ENCODE measurements at regions not wholly inside any gene's neighbourhood (a gene's known extent, or its start where the extent isn't known, plus 50 kb on each side); places are given as distances from the start of the nearest gene placed in this dataset.

DNA sequence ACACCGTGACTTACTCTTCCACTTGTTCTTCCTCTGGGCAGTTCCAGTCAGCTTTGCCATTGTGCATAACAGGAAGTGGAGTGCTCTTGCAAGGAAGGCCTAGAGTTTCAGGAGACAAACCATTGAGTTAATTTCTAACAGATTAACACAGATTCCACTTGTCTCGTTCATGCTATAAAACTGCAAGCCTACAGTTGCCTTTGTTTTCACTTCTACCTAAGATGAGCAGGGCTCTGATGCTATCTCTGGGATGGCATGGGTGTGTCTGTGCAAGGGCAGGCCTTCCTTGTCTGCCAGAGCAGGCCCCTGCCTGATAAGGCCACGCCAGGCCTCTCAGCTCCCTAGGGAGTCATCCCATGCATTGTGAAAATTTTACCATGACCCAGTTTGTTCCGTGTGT lies 67.7 kb upstream of the PGRMC2 start:
- DNase-seq (ENCODE audit: low read depth), result no peak

DNA sequence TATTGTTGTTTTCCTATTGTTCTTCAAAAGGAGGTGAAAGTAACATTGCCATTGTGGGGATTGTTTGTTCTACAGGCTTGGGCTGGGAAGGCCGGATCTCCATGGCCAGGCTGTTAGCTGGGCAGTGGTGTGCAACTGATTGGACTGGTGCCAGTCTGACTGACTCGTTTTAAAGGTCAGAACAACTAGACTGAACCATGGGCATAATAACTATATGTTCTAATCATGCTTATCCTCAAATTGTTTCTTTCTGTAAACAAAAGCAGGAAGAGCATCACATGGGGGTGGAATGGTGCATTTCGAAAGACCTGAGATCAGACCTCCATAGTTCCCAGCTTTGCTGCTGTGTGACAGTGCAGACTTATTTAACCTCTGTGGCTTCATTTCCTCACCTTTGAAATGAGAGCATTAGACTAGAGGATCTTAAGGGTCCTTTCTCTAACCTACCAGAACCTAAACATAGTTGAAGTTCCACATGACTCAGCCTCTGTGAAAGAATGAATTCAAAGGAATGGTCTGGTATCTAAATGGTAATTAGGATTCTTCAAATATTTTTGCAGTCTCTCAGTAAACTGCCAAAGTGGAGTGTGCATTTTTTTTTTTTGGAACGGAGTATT lies 66.7 kb upstream of the PGRMC2 start:
- no peak for DNase-seq (ENCODE audit: low read depth)

DNA sequence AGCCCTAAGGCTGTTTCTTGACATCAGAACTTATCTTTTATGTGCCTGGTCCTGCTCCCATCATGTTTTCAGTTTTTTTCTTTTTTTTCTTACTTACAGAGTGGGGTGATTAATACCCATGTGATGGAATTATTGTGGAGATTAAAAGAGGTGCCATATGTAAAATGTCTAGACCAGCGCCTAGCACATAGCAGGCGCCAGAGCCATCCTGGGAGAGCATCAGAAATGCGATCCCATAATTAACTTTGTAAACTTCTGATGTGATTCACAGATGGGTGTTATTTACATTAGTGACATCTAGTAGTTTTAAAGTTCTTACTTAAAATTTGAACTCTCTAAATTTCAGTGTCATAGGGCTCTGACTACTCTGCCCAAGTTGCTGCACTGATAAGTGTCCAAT lies 66.2 kb upstream of the PGRMC2 start:
- DNase-seq (ENCODE audit: low read depth), result no peak

DNA sequence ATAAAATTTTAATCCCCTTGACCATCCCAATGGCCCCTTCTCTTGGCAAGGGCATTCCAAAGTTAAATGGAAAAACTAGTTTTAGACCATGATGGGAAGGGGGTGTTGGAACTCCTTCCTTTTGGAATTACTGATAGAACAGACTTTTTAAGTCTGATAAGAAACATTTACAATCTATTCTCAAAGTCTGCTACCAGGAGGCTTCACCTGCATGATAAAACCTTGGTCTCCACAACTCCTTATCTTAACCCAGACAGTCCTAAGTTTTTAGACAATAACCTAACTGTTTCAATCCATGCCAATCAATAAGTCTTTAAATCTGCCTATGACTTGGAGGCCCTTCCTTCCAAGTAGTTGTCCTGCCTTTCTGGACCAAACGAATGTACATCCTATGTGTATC lies 63.9 kb upstream of the PGRMC2 start:
- DNase-seq (ENCODE audit: low read depth), result no peak

DNA sequence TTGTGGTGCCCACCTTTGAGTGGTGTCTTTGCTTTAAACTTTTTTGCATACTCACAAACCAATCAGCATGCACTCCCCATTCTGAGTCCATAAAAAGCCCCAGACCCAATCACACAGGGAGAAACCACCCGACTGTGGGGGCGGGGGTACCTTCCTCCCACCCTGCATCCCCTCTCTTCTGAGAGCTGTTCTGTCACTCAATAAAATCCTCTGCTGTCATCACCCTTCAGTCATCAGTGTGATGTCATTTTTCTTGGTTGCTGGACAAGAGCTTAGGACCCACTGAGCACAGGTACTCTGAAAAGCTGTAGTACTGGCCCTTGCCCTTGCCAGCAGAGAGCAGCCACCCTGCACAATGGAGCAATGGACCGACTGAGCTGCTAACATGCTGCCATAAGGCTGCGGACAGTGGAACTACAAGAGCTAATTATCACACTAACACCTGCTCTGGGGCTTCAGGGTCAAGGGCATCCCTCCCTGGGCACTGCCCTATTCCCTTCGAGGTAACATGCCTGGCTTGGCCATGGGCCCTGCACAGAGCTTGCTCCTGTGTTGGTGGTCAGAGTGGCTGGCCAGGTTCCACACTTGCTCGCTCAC lies 62.9 kb upstream of the PGRMC2 start:
- DNase-seq (ENCODE audit: low read depth), result no peak

DNA sequence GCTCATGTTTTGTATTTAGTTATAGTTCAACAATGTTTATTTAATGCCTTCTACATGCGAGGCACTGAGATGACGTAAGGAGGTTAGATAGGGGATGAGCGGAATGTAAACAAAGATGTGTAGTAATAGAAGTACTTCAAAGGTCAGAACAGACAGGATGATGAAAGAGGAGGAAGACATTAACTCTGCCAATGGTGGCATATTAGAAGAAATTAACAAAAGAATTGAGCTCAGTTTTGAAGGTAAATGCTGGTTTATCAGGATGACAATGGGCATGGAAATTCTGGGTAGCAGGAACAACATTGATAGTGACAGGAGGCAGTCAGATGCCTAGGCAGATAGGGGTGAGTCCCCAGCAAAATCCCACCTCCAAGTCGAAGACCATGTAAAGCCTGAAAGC lies 62.3 kb upstream of the PGRMC2 start:
- no peak for DNase-seq (ENCODE audit: low read depth)

DNA sequence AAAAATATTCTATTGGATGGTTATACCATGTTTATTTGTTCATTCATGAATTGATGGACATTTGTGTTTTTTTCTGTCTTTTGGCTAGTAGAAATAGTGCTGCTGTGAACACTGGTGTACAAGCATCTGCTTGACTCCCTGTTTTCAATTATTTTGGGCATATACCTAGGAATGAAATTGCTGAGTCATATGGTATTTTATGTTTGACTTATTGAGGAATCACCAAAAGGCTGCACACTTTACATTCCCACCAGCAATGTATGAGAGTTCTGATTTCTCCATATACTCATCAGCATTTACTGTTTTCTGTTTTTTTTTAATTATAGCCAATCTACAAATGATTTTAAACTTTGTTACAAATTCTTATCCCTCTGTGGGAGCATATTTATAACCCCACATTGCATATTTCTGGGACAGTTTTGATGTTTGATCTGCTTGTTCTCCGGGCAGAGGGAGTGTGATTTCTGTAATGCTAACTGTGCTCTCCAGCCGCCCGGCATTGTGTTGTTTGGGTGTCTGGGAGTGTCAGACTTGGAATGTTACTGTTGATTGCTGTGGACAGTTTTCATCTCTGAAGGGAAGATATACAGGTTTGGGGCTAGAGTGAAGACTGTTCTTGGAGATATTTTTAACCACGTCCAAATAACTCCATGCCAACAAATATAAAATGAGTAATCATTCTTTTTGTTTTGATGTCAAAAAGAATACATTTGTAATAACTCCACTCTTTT lies 60.5 kb upstream of the PGRMC2 start:
- no peak for DNase-seq (ENCODE audit: low read depth)

DNA sequence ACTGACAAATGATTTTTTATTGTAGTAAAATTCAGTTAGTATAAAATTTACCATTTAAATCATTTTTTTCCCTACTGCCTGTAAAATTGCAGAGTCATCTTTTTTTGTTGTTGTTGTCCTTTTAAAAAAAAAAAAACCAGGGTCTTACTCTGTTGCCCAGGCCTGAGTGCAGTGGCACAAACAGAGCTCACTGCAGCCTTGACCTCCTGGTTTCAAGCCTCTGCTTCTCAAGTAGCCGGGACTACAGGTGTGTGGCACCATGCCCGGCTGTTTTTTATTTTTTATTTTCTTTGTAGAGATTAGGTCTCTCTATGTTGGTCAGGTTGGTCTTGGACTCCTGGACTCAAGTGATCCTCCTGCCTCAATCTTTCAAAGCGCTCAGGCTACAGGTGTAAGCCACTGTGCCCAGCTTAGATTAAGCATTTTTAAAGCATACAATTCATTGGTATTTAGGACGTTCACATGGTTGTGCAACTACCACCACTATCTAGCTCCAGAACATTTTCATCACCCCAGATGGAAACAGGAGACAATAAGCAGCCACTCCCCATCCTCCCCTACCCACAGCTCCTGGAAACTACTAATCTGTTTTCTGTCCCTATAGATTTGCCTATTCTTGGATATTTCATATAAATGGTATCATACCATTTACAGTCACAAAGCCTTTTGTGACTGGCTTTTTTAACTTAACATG lies 59.7 kb upstream of the PGRMC2 start:
- no peak for DNase-seq (ENCODE audit: low read depth)

DNA sequence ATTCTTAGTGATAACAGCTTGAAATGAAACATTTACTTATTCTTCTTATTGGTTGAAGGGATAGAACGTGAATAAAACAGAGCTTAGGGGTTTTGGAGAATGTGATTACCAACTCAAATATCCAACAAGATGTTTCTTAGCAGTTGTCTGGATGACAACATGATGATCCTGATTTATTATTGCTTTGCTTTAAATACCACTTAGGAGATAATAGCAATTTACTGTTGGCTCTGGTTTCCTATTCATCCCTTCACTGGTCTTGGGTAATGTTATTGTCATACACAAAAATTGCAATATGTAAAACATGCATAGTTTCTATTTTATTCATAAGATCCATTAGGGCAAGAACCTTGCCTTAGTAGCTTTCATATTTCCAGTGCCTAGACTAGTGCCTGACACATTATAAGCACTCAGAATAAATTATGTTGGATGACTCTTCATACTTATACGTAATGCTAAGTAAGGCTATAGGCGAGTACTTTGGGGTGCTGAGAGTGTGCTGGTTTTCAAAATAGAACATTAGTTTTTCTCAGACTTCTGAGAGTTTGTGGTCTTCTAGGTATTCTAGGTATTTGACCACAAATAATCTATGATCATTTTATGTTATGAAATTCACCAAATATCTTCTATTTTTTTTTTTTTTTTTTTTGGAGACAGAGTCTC lies 58.6 kb upstream of the PGRMC2 start:
- no peak for DNase-seq (ENCODE audit: low read depth)

DNA sequence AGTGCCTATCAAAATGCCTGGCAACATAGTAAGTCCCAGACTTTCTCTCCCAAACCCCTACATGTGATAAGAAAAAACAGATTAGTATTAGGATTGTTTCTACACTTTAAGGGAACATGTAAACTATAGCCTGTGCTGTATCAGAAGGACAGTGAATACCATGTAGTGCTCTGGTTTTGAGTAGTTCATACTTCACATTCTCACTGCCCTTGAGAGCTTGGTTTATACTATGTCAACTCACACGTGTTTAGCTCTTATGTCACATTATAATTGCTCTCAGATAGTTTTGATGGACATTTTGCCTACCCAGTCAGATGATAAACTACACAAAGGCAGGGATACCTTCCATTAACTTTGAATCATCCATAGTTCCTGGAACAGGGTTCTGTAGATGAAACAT lies 58.0 kb upstream of the PGRMC2 start:
- DNase-seq (ENCODE audit: low read depth), result no peak

DNA sequence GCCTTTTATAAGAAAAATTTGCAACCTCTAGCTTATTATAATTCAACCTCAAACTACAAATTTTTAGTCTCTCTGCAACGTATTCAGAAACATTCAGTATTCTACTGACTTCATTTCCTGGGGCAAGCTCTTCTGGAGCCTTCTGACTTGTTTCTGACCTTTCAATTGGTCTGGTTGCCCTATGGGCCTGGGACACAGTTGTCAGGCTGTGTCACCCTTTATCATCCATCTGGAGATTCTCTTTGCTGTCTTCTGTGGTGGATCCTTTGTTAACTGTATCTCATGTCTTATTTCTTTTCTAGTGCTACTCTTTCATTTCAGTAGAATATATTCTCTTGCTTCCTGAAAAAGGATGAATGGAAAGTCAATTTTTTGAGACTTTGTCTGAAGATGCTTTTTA lies 55.1 kb upstream of the PGRMC2 start:
- DNase-seq (ENCODE audit: low read depth), result no peak

DNA sequence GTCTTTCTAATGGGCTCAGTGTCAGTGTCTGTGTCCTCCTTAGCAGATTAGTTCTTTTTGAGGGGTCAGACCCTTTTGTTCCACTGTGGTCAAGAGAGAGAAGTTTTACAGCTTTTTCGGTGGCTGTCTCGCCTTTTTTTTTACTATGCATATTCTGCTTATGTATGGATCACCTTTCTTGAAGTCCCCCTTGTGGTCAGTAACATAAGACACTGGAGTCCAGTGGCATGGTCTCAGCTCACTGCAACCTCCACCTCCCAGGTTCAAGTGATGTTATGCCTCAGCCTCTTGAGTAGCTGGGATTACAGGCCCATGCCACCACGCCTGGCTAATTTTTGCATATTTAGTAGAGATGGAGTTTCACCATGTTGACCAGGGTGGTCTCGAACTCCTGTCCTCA lies 54.0 kb upstream of the PGRMC2 start:
- DNase-seq (ENCODE audit: low read depth), result no peak

DNA sequence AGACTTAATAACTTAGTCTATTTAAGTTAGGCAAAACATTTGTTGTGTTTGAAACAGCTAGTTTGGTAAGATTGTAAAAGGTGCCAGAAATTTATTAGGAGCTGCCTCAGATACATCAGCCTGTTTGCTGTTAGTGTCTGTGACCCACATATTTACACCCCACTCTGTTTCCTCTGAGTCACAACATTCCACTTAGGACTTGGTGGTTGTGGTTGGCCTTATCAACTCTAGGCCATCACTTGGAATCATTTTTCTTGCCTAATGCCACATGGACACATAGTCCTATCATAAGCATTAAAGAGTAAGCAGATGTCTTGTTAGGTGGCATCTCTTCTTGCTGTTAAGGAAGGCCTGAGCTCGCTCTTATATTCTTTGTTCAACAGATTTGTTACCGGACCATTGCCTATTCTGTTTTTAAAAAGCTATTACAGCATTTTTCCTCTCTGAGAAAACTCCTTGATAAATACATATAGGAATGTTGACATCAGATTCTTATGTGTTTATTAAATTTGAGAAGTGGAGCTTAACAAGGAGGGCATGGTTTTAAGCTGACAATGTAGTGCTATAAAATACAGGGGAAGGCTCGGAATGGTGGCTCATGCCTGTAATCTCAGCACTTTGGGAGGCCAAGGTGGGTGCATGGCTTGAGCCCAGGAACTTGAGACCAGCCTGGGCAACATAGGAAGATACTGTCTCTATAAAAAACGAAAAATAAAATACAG lies 51.2 kb upstream of the PGRMC2 start:
- DNase-seq (ENCODE audit: low read depth), result no peak

DNA sequence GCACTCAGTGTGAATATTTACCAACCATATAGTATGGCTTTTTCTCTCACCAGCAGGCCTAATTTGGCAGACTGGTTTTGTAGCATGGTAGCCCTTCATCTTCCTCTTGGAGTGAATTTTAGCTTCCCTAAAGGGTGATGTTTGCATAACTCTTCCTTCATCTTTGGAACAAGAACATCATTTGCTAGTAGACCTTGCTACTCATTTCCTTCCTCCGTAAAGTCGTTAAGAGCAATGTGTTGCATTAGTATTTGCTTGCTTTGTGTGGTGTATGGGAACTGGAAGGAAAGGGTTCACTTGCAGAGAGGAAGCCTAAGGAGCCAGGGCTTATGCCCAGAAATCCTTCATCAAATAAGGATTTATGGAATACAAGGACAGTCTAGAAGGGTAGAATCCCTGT lies 50.2 kb upstream of the PGRMC2 start:
- DNase-seq (ENCODE audit: low read depth), result no peak
